ENCODE measurements at regions not wholly inside any gene's neighbourhood (a gene's known extent, or its start where the extent isn't known, plus 50 kb on each side); places are given as distances from the start of the nearest gene placed in this dataset.

DNA sequence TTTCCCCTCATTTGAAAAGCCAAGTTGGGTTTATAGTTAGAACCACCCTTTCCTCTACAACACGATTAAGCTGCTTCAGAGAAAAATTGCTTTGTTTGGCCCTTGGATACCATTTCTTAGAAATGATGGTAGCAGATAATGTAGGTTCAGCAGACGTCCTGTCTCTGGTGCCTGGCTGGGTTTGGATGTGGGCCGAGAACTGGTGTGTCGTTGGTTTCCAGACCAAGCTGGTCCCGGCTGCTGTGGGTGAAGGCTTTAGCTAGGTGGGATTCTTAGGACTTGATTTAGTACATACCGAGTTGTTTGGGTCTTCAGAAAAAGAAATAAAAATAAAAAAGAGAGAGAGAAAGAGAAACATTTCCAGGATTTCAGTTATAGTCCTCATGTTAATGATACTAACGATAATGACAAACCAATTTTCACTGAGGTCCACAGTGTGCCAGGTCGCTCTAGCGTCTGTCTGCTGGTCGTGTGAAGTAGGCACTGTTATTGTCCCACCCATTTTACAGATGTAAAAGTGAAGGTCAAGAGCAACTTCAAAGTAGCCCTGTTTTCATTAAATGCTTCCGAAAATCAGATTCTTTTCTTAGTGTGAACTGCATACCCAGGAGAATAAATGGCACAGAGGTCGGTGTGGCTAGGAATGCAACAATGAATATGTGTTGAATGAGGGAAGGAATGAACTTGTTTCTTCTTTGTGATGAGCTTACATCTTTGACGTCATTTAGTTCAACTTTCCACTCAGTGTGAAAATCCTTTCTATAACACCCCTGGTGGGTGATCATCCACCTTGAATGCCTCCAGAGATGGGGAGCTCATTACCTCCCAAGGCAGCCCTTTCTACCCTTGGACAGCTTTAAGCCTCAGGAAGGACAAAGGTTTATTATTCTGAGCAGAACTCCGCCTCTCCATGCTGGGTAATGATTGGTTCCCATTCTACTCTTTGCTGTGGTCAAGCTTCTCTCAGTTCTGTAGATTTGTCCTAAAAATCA, 115.9 kb downstream of the INHBB start:
- no peak for DNase-seq

DNA sequence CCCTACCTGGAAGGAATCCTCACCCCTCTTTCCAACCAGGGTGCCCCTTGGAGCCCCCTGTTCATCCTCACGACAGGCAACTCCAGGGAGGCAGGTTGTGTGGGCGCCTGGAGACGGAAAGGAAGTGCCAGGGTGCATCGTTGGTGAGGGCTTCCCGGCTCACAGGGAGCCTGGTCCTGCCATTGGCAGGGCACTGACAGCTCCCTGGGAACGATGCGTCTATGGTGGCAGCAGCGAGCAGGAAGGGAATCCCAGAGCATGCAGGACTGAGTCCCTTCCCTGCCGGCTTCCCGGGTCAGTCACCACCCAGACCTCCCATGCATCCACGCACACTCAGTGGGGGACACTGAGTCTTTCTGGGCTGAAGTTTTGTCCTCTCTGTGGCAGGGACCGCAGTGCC, 117.6 kb downstream of the INHBB start:
- no peak for DNase-seq

DNA sequence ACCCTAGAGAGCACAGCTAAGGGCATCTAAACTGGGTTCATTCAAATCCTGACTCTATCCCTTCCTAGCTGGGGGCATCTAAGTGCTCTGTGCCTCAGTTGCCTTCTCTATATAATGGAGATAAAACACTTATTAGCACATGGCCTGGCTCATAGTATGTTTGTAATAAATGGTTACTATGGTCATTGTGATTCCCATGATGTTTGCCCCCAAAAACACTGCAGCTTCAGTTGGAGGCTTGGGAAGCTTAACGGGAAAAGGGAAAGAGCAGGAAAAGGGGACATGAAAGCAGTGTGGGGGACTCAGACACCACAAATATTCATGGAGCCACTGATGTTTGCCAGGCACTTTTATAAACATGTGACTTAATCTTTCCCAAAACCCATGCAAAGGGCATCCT, 118.1 kb downstream of the INHBB start:
- no peak for DNase-seq

DNA sequence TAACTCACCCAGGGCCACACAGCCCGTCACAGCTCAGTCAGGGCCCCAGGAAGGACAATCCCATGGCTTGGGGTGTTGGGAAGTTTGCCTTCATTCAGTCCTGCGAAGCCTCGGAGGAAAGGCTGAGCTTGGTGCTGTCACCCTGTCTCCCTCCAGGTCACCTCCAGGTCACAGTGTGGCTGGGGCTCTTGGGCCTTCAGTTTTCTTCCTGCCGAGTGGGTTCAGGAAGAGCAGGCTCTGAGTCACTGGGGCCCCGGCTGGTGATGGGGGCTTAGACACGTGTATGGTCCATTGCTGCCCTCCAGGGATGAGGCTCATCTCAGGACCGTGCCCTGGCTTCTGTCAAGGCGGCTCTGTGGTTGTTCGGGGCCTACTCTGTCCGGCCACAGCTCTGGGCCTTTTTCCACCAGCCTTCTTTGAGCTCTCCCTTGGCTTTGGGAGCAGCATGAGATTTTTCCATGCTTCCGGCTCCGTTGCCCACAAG, 118.6 kb downstream of the INHBB start:
- no peak for DNase-seq

DNA sequence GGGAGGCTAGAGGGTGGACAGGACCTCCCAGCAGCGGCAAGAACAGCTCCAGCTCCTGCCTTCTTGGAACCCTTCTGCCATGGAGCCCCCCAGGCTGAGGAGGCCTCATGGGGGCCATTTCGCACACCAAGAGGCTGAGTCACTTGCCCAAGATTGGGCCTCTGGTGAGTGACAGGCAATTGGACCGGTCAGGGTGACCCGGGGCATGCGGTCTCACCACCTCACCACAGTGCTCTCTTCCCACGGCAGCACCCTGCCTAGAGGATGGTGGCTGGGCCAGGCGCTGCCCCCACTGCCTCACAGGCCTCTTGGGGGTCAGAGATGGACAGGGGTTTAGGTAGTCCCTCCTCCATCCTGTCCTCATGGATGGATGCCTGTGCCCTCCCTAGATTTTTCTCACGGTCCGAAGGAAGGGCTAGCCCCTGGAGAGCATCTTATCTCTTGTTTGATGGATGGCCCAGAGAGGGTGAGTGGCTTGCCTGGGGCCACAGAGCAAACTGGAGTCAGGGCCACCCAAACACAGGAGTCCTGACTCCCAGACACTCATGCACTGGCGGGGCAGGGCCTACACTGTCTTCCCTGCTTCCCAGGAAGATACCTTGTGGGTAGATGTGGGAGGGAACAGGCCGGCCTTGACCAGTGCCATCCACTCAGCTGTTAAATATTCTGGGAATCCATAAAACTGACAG, 119.2 kb downstream of the INHBB start:
- no peak for DNase-seq

DNA sequence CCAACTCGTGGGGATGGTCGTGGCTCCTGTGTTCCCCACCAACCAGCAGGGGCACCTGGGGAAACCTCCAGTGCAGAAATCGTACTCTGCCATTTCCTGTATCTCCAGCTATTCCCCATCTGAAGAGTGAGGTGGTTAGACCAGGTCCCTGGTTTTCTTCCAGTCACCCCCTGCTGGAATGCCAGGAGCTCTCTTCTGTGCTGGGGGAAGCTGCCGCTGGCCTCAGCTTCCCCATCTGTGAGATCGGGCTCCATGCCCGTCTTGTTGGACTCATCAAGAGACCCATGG, 119.7 kb downstream of the INHBB start:
- no peak for DNase-seq

DNA sequence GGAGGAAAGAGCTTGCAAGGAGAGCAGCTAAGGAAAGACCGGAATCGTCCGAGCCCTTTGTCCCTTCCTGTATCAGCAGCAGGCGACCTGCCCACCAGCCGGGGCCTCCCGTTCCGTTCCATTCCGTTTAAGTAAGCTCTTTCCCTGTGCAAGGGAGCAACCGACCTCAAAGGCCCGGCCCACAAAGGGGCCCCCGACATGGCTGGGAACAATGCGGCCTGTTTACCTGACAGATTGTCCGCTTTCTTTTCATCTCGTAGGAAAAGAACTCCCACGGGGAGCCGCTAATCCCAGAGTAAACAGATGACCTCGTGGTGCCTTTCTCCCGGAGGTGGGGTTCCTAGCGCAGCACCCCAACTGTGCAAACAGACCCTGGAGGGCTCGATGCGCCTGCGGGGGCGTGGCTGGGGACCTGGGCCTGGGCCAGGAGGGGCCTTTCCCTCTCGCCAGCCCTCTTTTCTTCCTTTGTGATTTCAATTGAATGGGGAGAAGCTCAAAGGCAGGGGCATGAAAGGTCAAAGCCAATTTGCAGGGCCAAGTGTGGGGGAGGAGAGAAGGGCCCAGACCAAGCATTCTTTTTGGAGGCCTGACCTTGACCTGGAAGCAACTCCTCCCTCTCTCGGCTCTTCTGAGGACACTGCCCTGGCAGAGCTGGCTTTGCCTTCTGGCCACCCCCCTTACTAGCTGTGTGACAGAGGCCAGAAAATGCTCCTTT, 120.2 kb downstream of the INHBB start:
- no peak for DNase-seq

DNA sequence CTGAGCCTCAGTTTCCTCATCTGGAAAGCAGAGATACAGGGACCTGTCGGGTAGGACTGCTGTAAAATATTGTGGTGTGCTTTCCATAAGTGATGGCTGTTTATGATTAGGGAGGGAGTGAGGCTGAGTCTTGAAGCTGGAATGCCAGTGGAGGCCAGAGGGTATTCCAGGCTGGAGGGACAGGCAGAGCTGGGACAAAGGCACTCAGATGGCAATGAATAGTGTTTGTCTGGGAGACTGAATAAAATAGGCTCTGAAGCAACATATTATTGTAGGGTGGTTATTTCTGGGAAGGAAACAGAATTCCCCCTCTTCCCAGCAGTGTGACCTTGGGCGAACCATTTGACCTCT, 120.7 kb downstream of the INHBB start:
- DNase-seq = no peak

DNA sequence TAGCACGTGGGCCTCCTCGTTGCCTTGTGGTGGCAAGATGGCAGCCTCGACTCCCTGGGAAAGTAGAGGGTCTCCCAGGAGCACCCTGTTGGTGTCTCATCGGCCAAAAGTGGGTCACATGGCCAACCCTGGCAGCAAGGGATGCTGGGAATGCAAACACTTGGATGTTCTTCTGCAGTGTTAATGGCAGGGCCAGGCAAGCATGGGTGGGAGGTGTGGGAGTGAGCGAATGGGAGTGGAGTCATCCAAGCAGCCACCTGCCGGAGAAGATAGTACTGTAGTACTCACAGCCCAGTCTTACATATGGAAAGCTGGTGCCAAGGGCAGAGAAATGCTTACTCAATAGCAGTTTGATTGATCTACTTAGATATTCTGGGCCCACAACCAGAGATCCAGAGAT, 122.2 kb downstream of the INHBB start:
- no peak for DNase-seq

DNA sequence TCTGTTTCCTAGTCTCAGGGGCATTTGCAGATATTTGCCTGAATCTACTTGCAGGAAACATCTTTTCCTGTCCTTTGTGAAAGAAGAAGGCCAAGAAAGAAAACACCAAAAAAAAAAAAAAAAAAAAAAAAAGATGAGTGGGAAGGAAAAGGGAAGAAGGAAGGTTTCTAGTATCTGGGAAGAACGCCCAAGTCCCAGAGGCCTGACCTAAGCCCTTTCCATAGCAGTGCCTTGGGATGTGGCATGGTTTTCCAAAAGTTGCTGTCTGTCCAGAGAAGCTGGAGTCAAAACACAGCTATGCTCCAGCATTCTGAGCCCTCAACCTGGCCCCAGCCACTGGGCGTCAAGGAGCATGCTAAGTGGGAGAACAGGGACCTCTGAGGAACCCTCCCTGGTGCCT, 123.5 kb downstream of the INHBB start:
- DNase-seq = no peak

DNA sequence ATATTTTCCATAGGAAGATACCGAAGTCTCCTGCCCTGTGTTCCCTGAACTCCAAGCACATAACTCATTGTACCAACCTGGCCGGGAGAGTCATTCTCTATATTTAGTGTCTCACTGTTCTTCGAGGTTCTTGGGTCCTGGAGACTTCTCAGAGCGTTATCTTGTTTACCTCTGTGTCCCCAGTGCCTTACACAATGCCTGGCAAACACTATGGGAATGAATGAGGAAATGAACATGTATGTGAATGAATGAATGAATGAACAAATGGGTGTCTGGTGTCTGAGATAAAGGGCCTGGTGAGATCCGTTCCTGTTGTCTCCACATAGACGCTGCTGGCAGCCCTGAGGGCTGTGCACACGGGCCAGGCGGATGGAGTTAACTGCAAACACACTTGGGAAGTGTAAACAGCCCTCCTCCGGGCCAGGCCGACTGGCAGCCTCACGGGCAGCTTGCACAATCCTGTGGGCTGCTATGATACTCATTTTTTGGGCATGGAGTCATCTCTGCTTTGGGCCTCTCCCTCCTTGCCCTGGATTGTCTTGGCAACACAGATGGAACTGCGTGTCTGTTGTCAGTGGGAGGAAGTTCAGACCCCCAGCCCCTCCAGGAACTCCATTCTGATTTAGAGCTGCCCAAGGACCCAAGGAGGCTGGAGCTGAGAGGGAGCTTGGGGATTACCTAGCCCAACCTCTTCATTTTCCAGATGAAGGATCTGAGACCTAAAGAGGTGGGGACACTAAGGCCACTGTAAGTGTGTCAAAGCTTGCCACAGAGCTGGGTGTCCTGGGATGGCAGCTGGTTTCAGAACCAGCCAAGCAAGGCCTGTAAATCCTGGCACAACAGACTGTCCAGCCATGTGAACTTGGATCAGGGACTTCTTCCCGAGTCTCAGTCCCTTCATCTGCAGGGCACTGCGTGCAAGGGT, 124.4 kb downstream of the INHBB start:
- DNase-seq = no peak

DNA sequence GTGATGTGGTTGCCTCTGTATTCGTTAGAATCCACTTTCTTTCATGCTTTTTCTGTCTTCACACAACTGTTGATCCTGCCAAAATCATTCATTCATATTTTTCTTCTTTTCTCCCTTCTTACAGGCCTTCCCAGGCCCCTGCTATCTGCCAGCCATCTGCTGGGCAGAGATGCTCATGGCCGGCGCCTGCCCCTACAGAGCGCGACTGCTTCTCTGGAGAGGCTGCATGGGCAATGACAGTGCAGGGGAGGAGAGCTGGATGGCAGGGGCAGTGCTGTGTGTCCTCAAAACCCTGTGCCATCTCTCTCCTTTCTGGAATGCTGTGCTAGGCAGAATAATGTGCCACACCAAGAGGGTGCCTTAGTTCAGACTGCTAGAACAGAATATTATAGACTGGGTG, 125.2 kb downstream of the INHBB start:
- DNase-seq = no peak

DNA sequence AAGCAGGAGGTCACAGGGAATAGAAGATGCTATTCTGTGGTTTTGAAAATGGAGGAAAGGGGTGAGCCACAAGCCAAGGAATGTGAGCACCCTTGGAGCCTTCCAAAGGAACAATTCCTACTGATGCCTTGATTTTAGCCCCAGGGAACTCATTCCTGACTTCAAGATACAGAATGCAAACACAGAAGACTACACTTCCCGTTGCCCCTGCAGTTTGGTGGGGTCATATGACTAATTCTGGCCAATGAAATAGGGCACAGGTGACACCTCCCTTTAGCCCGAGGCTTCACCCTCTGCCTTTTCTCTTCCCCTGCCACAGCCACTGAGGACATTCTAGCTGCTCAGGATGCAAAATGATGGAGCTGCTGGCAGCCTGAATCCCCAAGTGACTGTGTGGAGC, 126.1 kb downstream of the INHBB start:
- no peak for DNase-seq

DNA sequence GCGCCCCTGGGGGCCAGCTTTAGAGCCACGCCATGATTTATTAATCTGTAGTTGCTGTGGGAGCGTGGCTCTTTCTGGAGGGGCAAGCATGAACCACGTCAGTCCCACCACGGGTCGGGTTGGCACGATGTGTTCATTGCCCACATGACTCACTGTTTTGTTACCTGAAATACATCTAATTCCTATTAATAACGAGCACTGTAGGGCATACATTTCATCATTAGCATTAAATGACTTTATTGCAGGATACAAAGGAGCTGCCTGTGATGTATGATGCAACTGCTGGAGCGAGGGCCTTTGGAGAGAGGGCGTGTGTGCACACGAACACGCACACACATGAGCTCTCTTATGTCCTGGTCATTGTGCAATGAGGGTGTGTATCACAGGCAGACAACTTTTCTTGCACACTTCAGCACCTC, 127.0 kb downstream of the INHBB start:
- DNase-seq = no peak

DNA sequence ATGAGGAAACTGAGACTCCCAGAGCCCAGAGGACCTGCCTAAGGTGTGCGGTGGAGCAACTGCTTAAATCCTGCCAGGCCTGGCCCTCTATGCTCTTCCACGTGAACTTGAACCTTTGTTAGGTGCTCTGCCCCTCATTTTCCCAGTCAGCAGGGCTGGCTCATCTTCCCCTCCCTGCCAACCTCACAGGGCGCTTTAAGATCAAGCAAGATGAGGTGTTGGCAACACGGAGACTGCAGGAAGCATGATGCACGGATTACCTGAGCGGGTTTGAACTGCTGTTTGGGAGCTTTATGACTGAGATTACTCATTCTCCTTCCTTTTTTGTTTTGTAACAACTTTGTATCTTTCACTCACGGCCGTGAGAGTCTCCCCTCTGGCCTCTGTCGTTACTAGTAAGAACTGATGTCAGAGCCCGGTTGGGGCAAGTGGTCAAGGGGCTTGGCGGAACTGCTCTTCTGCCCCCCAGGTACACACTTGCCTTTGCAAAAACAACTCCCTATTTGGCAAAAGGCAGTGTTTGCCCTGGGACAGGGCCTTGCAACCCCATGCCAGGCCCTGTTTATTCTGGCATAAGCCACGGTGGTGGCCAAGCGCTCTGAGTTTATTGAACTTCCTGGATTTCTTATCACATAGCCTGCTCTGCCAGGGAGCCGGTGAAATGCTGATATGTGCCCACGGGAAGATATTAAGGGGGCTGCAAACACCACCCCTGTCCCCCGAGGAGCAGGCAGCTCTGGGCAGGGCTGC, 127.8 kb downstream of the INHBB start:
- DNase-seq = no peak

DNA sequence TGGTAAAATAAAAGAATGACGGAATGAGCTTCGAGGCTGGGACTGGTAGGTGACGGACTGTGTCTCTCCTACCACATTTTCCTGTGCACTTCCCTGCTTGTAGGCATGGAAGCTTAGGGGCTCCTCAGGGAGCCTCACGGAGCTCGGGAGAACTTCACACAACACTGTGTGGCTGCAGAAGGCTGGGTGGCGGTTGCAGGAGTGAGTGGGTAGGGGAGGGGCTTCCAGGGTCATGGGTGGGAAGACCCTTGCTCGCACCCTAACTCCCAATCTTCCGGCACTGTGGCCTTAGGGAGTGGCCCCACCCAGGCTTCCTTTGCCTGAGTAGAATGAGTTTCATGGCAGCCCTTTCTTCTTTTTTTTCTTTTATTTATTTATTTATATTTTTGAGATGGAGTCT, 128.6 kb downstream of the INHBB start:
- no peak for DNase-seq

DNA sequence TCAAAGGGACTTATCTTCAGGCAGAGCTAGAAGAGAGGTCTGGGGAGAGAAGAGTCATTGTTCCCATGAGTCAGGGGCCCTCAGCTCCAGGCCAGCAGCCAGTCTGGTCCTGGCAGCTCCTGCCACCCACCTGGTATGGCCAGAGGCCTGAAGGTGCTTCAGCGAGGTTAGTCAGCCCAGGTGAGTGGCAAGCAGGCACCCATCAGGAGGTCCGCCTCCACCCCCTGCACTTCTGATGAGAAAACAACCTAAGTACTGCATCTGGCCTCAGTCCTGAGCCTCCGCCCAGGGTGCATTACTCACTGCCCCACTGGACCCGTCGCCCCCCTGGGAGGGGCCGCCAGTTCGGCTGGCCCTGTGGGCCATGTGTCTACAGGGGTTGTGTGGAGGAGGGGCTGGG, 130.2 kb downstream of the INHBB start:
- DNase-seq = no peak

DNA sequence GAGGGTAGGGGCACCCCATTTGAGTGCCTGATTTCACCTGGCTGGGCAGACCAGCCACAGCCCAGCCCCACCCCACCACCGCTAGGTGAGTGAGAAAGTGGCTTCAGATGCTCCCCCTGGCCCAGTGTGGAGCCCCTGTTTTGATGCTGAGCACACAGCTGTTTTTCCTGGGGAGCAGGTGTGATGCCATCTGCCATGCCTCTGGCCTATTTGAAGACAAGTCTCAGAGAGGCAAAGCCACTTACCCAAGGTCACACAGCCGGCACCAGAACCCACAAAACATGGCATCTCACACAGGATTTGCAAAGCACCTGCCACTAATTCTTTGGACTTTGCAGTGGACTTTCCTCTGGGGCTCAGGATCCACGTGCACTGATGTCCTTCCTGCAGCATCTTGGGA, 131.3 kb downstream of the INHBB start:
- no peak for DNase-seq

DNA sequence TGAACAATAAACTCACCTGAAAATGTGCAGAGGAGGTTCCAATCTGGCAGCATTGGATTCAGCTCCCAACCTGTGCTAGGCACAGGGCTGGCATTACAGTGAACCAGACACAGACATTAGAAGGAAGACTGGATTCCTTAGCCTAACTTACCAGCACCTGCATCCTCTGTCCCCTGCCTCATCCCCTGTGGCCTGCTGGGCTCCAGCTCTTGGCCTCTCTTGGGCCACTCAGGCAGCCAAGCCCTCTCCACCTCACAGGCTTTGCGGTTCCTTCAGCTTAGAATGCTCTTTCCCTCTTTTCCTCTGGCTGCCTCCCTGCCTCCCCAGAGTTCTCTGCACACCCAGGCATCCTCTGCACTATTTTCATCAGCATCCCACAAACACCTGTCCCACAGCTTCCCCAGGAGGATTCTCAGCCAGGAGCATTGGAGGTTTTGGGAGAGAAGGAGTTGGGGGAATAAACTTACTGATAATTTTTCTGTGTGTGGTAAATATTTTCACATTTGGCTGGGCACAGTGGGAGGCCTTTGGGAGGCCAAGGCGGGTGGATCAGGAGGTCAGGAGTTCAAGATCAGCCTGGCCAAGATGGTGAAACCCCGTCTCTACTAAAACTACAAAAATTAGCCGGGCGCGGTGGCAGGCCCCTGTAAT, 132.0 kb downstream of the INHBB start:
- DNase-seq = no peak

DNA sequence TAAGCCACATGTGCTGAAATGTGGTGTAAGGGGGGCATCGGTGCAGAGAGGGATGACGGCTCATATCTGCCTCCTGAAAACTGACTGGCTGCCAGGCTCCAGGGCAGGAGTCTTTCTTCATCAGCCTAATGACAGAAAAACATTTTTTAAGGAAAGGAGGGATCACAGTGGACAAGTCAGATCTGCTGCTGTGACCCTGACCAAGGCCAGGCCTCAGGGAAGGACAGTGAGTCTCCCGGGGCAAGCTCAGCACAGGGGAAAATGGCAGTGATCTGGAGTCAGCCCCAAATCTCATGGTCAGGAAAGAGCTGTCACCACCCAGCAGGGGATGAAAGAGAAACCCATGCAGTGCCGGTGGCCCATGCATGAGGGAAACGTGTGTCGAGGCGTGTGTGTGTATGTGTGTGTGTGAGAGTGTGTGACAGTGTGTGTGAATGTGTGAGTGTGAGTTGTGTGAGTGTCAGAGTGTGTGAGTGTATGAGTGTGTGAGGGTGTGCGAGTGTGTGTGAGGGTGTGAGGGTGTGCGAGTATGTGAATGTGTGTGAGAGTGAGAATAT, 134.5 kb downstream of the INHBB start:
- DNase-seq = no peak

DNA sequence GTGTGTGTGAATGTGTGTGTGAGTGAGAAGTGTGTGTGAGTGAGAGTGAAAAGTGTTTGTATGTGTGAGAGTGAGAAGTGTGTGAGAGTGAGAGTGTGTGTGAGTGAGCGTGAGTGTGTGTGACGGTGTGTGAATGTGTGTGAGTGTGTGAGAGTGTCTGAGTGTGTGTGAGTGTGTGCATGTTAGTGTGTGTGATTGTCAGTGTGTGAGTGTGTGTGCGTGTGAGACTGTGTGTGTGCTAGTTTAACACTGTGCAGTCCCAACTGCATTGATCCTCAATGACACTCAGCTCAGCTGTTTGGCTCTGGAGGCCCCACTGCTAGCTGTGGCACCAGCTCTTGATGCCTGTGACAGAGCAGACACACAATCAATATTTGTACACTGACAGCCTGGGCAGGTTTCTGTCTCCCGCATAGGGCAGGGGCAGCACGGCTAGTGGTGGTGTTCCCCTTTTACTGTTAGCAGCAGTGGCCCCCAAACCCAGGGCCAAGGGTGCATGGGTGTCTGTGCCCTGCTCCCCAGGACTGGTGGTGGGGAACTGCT, 135.0 kb downstream of the INHBB start:
- no peak for DNase-seq
